Panc1 (cell line): ENCODE measurements at regions not wholly inside any gene's neighbourhood (a gene's known extent, or its start where the extent isn't known, plus 50 kb on each side); places are given as distances from the start of the nearest gene placed in this dataset.

ENCODE experiments used
- ATAC-seq: fragments of 200-7000 bp; cut with Tn5 transposase; 2 replicates; pipeline ENCODE4 v1.9.1; 2020; ENCODE audit warnings: mild to moderate bottlenecking, moderate library complexity
- BruUV-seq: library from RNA; stranded (reverse); fragments of 400-500 nt; replicated peaks from 2 replicates; lab custom pipeline; 2021; lab: Mats Ljungman, UMichigan
- CTCF ChIA-PET: fragments of 300-600 bp; sonication (Branson Sonifier 250); formaldehyde crosslinking; loops from one replicate; lab custom pipeline; 2022; ENCODE audit warnings: antibody characterized with exemption; lab: Charles Lee
- POLR2A ChIA-PET: fragments of 300-600 bp; sonication (Branson Sonifier 250); formaldehyde crosslinking; loops from one replicate; lab custom pipeline; 2022; ENCODE audit warnings: antibody characterized with exemption; lab: Charles Lee
- DNase-seq: peaks from one replicate; pipeline ENCODE4 v3.0.0-alpha.2; 2010; ENCODE audit warnings: low read depth, low spot score
- H3K27ac ChIP-seq: 2 replicates; pipeline ENCODE4 v1.5.1; 2011; ENCODE audit warnings: mild to moderate bottlenecking, low read length, inconsistent platforms
- H3K27me3 ChIP-seq: fragments of 200-500 bp; sonication (Bioruptor generic); 2 replicates; pipeline ENCODE4 v1.6.0; 2014; ENCODE audit warnings: low read length, inconsistent platforms; ENCODE audit not compliant: control insufficient read depth, insufficient read depth
- H3K36me3 ChIP-seq: fragments of 200-500 bp; sonication (Bioruptor generic); 2 replicates; pipeline ENCODE4 v1.5.1; 2014; ENCODE audit warnings: inconsistent platforms, mild to moderate bottlenecking, low read length, moderate library complexity; ENCODE audit not compliant: control insufficient read depth, insufficient read depth
- H3K4me1 ChIP-seq: 2 replicates; pipeline ENCODE4 v1.5.1; 2011; ENCODE audit warnings: inconsistent platforms, mild to moderate bottlenecking, low read length, moderate library complexity; ENCODE audit not compliant: control insufficient read depth, insufficient read depth
- H3K4me3 ChIP-seq, 2 experiments: 2 replicates each; pipeline ENCODE4 v1.5.1; 2011 to 2012; ENCODE audit warnings: low read depth in 2 of 2, low read length in 2 of 2, mild to moderate bottlenecking in 2 of 2, inconsistent platforms in 1 of 2, moderate library complexity in 1 of 2
- H3K9me3 ChIP-seq: fragments of 200-500 bp; sonication (Bioruptor generic); 2 replicates; pipeline ENCODE4 v1.5.1; 2014; ENCODE audit warnings: low read depth, mild to moderate bottlenecking, inconsistent platforms, low read length, moderate library complexity; ENCODE audit not compliant: control insufficient read depth, insufficient read depth
- POLR2AphosphoS5 ChIP-seq: IDR thresholded peaks from 2 replicates; pipeline ENCODE4 v1.6.1; 2012; ENCODE audit warnings: mild to moderate bottlenecking, low read depth, low read length, moderate library complexity
- SIN3A ChIP-seq: IDR thresholded peaks from 2 replicates; pipeline ENCODE4 v1.6.1; 2012; ENCODE audit warnings: low read depth, mild to moderate bottlenecking, low read length, moderate library complexity, borderline replicate concordance; ENCODE audit not compliant: insufficient read depth
- TCF7L2 ChIP-seq: IDR thresholded peaks from 2 replicates; pipeline ENCODE4 v1.6.1; 2011; ENCODE audit warnings: mild to moderate bottlenecking, low read depth, low read length, inconsistent platforms
- in situ Hi-C: cut with HindIII; loops from 2 replicates; pipeline ENCODE4 v1.10.0; 2016; ENCODE audit warnings: low sequenced_read_pairs, low pct_unique_long_range_greater_than_20kb
- intact Hi-C: fragments of 100-400 bp; cut with micrococcal nuclease; formaldehyde crosslinking; loops from one replicate; pipeline ENCODE4 v1.10.0; 2022; ENCODE audit not compliant: unreplicated experiment
- TF ChIP-seq, protein P1 (sequence below), 2 experiments: IDR thresholded peaks; 2 replicates each; pipeline ENCODE4 v1.6.1; 2011 to 2012; ENCODE audit warnings: low read depth in 2 of 2, control low read depth in 1 of 2, low read length in 1 of 2, mild to moderate bottlenecking in 1 of 2, moderate library complexity in 1 of 2; ENCODE audit not compliant: insufficient read depth in 1 of 2
- TF ChIP-seq, protein P2 (sequence below): fragments of 450-650 bp; IDR thresholded peaks from 2 replicates; pipeline ENCODE4 v1.5.1; 2017; ENCODE audit warnings: mild to moderate bottlenecking

GRCh38 chr12:114580306-114580705, 103.7 kb downstream of the TBX3 start:
- intact Hi-C loops, result no loop called here
- Histone ChIP-seq H3K4me3 (no peak overlapping the region), H3K27me3 (no peaks in the 10 kb centered on the region; the same call in 1 of the 2 replicates), H3K36me3 (no peaks in the 10 kb centered on the region), H3K27ac (no peak overlapping the region), H3K4me1 (no peaks in the 10 kb centered on the region), H3K9me3 (no peaks in the 10 kb centered on the region)
- DNase-seq (no peak), ATAC-seq (no peak)
- in situ Hi-C loops, result no loop called here
- TF ChIP-seq POLR2AphosphoS5 (no peak), SIN3A (no peak)
- TF ChIP-seq, protein P1, sequence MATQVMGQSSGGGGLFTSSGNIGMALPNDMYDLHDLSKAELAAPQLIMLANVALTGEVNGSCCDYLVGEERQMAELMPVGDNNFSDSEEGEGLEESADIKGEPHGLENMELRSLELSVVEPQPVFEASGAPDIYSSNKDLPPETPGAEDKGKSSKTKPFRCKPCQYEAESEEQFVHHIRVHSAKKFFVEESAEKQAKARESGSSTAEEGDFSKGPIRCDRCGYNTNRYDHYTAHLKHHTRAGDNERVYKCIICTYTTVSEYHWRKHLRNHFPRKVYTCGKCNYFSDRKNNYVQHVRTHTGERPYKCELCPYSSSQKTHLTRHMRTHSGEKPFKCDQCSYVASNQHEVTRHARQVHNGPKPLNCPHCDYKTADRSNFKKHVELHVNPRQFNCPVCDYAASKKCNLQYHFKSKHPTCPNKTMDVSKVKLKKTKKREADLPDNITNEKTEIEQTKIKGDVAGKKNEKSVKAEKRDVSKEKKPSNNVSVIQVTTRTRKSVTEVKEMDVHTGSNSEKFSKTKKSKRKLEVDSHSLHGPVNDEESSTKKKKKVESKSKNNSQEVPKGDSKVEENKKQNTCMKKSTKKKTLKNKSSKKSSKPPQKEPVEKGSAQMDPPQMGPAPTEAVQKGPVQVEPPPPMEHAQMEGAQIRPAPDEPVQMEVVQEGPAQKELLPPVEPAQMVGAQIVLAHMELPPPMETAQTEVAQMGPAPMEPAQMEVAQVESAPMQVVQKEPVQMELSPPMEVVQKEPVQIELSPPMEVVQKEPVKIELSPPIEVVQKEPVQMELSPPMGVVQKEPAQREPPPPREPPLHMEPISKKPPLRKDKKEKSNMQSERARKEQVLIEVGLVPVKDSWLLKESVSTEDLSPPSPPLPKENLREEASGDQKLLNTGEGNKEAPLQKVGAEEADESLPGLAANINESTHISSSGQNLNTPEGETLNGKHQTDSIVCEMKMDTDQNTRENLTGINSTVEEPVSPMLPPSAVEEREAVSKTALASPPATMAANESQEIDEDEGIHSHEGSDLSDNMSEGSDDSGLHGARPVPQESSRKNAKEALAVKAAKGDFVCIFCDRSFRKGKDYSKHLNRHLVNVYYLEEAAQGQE (IDR thresholded peaks at IDR 0.05; ENCODE audit: insufficient read depth in 1 of 2, low read depth in 2 of 2, low read length in 1 of 2), result no peak
- TF ChIP-seq, protein P2, sequence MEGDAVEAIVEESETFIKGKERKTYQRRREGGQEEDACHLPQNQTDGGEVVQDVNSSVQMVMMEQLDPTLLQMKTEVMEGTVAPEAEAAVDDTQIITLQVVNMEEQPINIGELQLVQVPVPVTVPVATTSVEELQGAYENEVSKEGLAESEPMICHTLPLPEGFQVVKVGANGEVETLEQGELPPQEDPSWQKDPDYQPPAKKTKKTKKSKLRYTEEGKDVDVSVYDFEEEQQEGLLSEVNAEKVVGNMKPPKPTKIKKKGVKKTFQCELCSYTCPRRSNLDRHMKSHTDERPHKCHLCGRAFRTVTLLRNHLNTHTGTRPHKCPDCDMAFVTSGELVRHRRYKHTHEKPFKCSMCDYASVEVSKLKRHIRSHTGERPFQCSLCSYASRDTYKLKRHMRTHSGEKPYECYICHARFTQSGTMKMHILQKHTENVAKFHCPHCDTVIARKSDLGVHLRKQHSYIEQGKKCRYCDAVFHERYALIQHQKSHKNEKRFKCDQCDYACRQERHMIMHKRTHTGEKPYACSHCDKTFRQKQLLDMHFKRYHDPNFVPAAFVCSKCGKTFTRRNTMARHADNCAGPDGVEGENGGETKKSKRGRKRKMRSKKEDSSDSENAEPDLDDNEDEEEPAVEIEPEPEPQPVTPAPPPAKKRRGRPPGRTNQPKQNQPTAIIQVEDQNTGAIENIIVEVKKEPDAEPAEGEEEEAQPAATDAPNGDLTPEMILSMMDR, result no peak
- BruUV-seq, result no TSS peak
- ChIA-PET POLR2A (no interaction called here), CTCF (no interaction called here)

GRCh38 chr12:114579389-114579788, 104.6 kb downstream of the TBX3 start:
- ChIA-PET CTCF (no interaction called here), POLR2A (interaction anchor here (0.5 kb wide), 1 partner anchor 393 kb away, joined by 3 read pairs; no protein-coding TSS in a partner anchor)
- no peak for ATAC-seq
- TF ChIP-seq, protein P2, result no peak
- no peak for TF ChIP-seq SIN3A
- TF ChIP-seq, protein P1 (IDR thresholded peaks at IDR 0.05; ENCODE audit: insufficient read depth in 1 of 2, low read depth in 2 of 2, low read length in 1 of 2), result no peak
- no peak for TF ChIP-seq POLR2AphosphoS5
- no peak for TF ChIP-seq TCF7L2
- in situ Hi-C loops, result no loop called here
- H3K27me3 ChIP-seq, result no peaks in the 10 kb centered on the region; the same call in 1 of the 2 replicates
- no peak overlapping the region for H3K4me3 ChIP-seq
- no peak overlapping the region for H3K27ac ChIP-seq
- no peaks in the 10 kb centered on the region for H3K36me3 ChIP-seq
- no peaks in the 10 kb centered on the region for H3K9me3 ChIP-seq
- DNase-seq, result no peak
- BruUV-seq, result no TSS peak
- no peaks in the 10 kb centered on the region for H3K4me1 ChIP-seq
- intact Hi-C loops, result no loop called here
